ENCODE measurements at regions not wholly inside any gene's neighbourhood (a gene's known extent, or its start where the extent isn't known, plus 50 kb on each side); places are given as distances from the start of the nearest gene placed in this dataset.
"Not testable (repeated sequence)": the region's sequence is repeated elsewhere in the genome, so short reads cannot be mapped to it uniquely, and the experiment has no call there.

DNA sequence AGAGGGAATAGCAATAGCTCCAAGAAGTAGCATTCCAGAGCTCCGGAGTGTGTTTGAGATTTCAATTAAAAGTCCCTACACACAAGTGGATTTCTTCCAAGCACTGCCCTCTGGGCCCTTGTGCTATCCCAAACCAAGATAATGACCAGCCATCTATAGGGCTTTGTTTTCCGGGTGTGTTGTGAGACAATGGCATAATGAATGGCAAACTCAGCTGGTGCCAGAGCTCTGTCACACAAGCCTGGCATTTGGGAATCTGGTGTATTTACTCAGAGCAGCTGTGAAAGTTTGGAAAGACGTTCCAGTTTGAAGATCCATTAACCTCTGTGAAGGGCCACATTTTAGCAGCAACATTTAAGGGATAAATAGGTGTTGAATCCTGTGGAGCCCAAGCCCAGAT is 61.2 kb upstream of the TMTC2 start:
- no peak for FAIRE-seq
- no peak for DNase-seq (ENCODE audit: insufficient read length, low spot score)

GRCh38 chr12:82627799-82628198 is 58.9 kb upstream of the TMTC2 start:
- DNase-seq (ENCODE audit: insufficient read length, low spot score) (no peak), FAIRE-seq (no peak)

DNA sequence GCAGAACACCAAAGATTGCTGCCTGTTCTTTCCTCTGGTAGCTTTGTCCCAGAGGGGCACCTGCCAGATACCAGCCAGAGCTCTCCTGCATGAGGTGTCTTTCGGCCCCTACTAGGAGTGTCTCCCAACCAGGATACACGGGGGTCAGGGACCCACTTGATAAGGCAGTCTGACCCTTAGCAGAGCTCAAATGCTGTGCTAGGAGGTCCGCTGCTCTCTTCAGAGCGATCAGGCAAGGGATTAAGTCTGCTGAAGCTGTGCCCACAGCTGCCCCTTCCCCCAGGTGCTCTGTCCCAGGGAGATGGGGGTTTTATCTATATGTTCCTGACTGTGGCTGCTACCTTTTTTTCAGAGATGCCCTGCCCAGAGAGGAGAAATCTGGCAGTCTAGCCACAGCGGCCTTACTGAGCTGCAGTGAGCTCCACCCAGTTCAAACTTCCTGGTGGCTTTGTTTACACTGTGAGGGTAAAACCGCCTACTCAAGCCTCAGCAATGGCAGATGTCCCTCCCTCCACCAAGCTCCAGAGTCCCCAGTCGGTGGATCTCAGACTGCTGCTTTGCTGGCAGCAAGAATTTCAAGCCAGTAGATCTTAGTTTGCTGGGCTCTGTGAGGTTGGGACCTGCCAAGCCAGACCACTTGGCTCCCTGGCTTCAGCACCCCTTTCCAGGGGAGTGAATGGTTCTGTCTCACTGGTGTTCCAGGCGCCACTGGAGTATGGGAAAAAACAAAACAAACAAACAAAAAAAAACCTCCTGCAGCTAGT is 52.0 kb upstream of the TMTC2 start:
- FAIRE-seq: not testable (repeated sequence)

DNA sequence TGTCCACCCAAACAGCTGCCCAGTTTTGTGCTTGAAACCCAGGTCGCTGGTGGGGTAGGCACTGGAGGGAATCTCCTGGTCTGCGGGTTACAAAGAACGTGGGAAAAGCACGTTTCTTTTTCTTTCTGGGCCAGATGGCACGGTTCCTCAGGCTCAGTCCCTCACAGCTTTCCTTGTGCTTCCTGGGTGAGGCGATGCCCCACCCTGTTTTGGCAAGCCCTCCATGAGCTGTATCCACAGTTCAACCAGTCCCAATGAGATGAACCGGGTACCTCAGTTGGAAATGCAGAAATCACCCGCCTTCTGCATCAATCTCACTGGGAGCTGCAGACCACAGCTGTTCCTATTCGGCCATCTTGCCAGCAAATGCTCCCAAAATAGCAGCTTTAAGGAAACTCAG is 51.4 kb upstream of the TMTC2 start:
- no peak for FAIRE-seq
- no peak for DNase-seq (ENCODE audit: insufficient read length, low spot score)

More for the DNA sequence above, 52.0 kb upstream of the TMTC2 start:
- not testable (repeated sequence) for DNase-seq (ENCODE audit: insufficient read length, low spot score)
